Trophoblast cell (in vitro differentiated cells and primary cell): ENCODE measurements at regions not wholly inside any gene's neighbourhood (a gene's known extent, or its start where the extent isn't known, plus 50 kb on each side); places are given as distances from the start of the nearest gene placed in this dataset.

Experiments
- DNase-seq, 2 donors: peaks; one replicate each; pipeline ENCODE4 v3.0.0-alpha.2; 2016
- H2AFZ ChIP-seq: 2 replicates; pipeline ENCODE4 v1.6.1; 2013; ENCODE audit warnings: low read length, moderate library complexity, mild to moderate bottlenecking; ENCODE audit not compliant: insufficient read depth, poor library complexity
- H2AK5ac ChIP-seq: 2 replicates; pipeline ENCODE4 v1.6.1; 2013; ENCODE audit warnings: mild to moderate bottlenecking, low read length
- H2BK120ac ChIP-seq: 2 replicates; pipeline ENCODE4 v1.6.1; 2013; ENCODE audit warnings: low read length, mild to moderate bottlenecking, moderate library complexity; ENCODE audit not compliant: insufficient read depth, poor library complexity
- H2BK12ac ChIP-seq: 2 replicates; pipeline ENCODE4 v1.6.1; 2013; ENCODE audit warnings: mild to moderate bottlenecking, low read length, moderate library complexity
- H2BK5ac ChIP-seq: 2 replicates; pipeline ENCODE4 v1.6.1; 2013; ENCODE audit warnings: low read length, low read depth, moderate library complexity, mild to moderate bottlenecking; ENCODE audit not compliant: poor library complexity
- H3K14ac ChIP-seq: 2 replicates; pipeline ENCODE4 v1.6.1; 2013; ENCODE audit warnings: mild to moderate bottlenecking, low read length
- H3K18ac ChIP-seq: 2 replicates; pipeline ENCODE4 v1.6.1; 2013; ENCODE audit warnings: mild to moderate bottlenecking, low read length
- H3K23ac ChIP-seq: 2 replicates; pipeline ENCODE4 v1.6.1; 2013; ENCODE audit warnings: low read length
- H3K27ac ChIP-seq: 2 replicates; pipeline ENCODE4 v1.5.1; 2013; ENCODE audit warnings: low read depth, mild to moderate bottlenecking, inconsistent platforms, low read length, moderate library complexity
- H3K27me3 ChIP-seq: 2 replicates; pipeline ENCODE4 v1.6.1; 2013; ENCODE audit warnings: inconsistent platforms, mild to moderate bottlenecking, low read length, moderate library complexity; ENCODE audit not compliant: insufficient read depth
- H3K36me3 ChIP-seq, 2 experiments: 1 replicate in 1 of 2; 2 replicates in 1 of 2; pipeline ENCODE4 v1.6.1; 2013; ENCODE audit warnings: low read length in 2 of 2, mild to moderate bottlenecking in 2 of 2, moderate library complexity in 1 of 2; ENCODE audit not compliant: insufficient read depth in 2 of 2, control insufficient read depth in 1 of 2
- H3K4ac ChIP-seq: 2 replicates; pipeline ENCODE4 v1.6.1; 2013; ENCODE audit warnings: low read depth, mild to moderate bottlenecking, low read length, moderate library complexity
- H3K4me1 ChIP-seq, 2 experiments: 1 replicate in 1 of 2; 2 replicates in 1 of 2; pipeline ENCODE4 v1.6.1; 2013; ENCODE audit warnings: low read length in 2 of 2, mild to moderate bottlenecking in 2 of 2, moderate library complexity in 1 of 2; ENCODE audit not compliant: insufficient read depth in 2 of 2, control insufficient read depth in 1 of 2
- H3K4me2 ChIP-seq: 2 replicates; pipeline ENCODE4 v1.6.1; 2013; ENCODE audit warnings: inconsistent platforms, mild to moderate bottlenecking, low read length, moderate library complexity
- H3K4me3 ChIP-seq: 2 replicates; pipeline ENCODE4 v1.5.1; 2013; ENCODE audit warnings: mild to moderate bottlenecking, low read depth, low read length, inconsistent platforms
- H3K79me1 ChIP-seq: one replicate; pipeline ENCODE4 v1.6.1; 2013; ENCODE audit warnings: low read length
- H3K79me2 ChIP-seq: 2 replicates; pipeline ENCODE4 v1.6.1; 2013; ENCODE audit warnings: low read length, mild to moderate bottlenecking; ENCODE audit not compliant: control insufficient read depth, insufficient read depth, poor library complexity
- H3K9ac ChIP-seq: 2 replicates; pipeline ENCODE4 v1.6.1; 2013; ENCODE audit warnings: mild to moderate bottlenecking, low read length
- H3K9me3 ChIP-seq: 2 replicates; pipeline ENCODE4 v1.6.1; 2013; ENCODE audit warnings: low read depth, mild to moderate bottlenecking, control low read depth, inconsistent platforms, low read length; ENCODE audit not compliant: insufficient read depth
- H4K12ac ChIP-seq: 2 replicates; pipeline ENCODE4 v1.6.1; 2013; ENCODE audit warnings: low read depth, mild to moderate bottlenecking, low read length, moderate library complexity
- H4K8ac ChIP-seq: 2 replicates; pipeline ENCODE4 v1.6.1; 2013; ENCODE audit warnings: low read depth, mild to moderate bottlenecking, low read length, moderate library complexity
- H4K91ac ChIP-seq: one replicate; pipeline ENCODE4 v1.6.1; 2013; ENCODE audit warnings: low read depth, mild to moderate bottlenecking, low read length, moderate library complexity
- WGBS: extraction: QIAGEN DNeasy Blood & Tissue Kit; methylation state at CpG from one replicate; pipeline ENCODE4 v1.1.7; 2013; ENCODE audit warnings: missing lambda C conversion rate; ENCODE audit not compliant: insufficient read length, insufficient coverage; ENCODE audit errors: extremely low coverage; 5-methylcytosine and 5-hydroxymethylcytosine counted together

GRCh38 chr2:59910166-59910565 lies 643.3 kb downstream of the BCL11A start:
- Histone ChIP-seq H3K4me1 (no peaks in the 10 kb centered on the region), H2BK120ac (no peak overlapping the region), H4K8ac (no peak overlapping the region), H2BK12ac (no peak overlapping the region), H3K23ac (no peak overlapping the region), H4K91ac (no peak overlapping the region), H4K12ac (no peak overlapping the region), H3K14ac (no peak overlapping the region), H3K18ac (no peak overlapping the region), H3K27me3 (no peaks in the 10 kb centered on the region), H3K79me1 (no peaks in the 10 kb centered on the region), H3K36me3 (no peaks in the 10 kb centered on the region), H2AK5ac (no peak overlapping the region), H3K4me3 (no peak overlapping the region), H3K79me2 (no peaks in the 10 kb centered on the region), H3K4me2 (no peak overlapping the region), H3K27ac (no peak overlapping the region), H2AFZ (no peak overlapping the region), H3K9ac (no peak overlapping the region), H2BK5ac (no peak overlapping the region), H3K9me3 (no peaks in the 10 kb centered on the region), H3K4ac (no peak overlapping the region)
- WGBS: no CpG with 5 or more reads among the region's 1 CpG
- no peak for DNase-seq

DNA sequence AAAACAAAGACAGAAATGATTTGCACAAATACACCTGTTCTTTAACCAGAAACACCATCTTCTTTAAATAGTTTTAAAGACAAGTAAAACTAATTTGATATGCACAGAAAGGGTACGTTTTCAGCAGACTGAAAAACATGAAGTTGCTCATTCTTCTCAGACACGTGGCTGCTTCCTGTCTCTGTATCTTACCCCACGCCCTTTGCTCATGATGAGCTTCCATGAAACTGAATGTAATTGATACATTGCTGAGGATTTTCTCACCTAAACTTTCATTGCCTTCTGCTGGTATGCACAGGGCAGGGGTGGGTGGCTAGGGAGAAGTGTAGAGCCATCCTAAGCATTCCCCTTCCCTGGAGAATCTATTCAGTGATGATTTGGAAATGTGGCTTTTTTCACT lies 644.3 kb downstream of the BCL11A start:
- WGBS: no CpG with 5 or more reads among the region's 3 CpGs
- Histone ChIP-seq H4K91ac (no peak overlapping the region), H4K8ac (no peak overlapping the region), H3K9me3 (no peaks in the 10 kb centered on the region), H2BK12ac (no peak overlapping the region), H3K18ac (no peak overlapping the region), H3K4me1 (no peaks in the 10 kb centered on the region), H2BK5ac (no peak overlapping the region), H2AFZ (no peak overlapping the region), H3K23ac (no peak overlapping the region), H2BK120ac (no peak overlapping the region), H3K27ac (no peak overlapping the region), H3K9ac (no peak overlapping the region), H3K79me1 (no peaks in the 10 kb centered on the region), H3K4me2 (no peak overlapping the region), H3K4me3 (no peak overlapping the region), H3K27me3 (no peaks in the 10 kb centered on the region), H2AK5ac (no peak overlapping the region), H4K12ac (no peak overlapping the region), H3K79me2 (no peaks in the 10 kb centered on the region), H3K4ac (no peak overlapping the region), H3K14ac (no peak overlapping the region), H3K36me3 (no peaks in the 10 kb centered on the region)
- no peak for DNase-seq

DNA sequence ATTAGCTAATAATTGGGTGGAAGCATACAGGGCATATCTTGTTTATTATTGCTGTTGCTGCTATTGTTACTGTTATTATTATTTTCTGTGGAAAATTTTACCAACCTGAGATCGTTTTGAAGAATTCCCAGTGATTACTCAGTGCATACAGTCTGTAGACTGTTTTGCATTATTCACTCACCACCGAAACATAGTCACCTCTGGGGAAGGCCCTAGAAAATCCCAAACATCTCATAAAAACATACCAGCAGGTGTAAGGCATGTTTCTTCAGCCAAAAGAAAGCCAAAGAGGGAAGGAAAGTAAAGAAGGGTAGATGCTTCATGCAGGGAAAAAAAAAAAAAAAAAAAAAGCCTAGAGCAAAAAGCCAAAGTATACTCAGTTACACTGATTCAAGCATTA lies 647.7 kb downstream of the BCL11A start:
- Histone ChIP-seq H2BK120ac (no peak overlapping the region), H4K91ac (no peak overlapping the region), H2BK5ac (no peak overlapping the region), H3K23ac (no peak overlapping the region), H3K18ac (no peak overlapping the region), H3K4me3 (no peak overlapping the region), H3K79me1 (no peaks in the 10 kb centered on the region), H3K27me3 (no peaks in the 10 kb centered on the region), H3K4me1 (no peaks in the 10 kb centered on the region), H4K12ac (no peak overlapping the region), H3K9ac (no peak overlapping the region), H3K4me2 (no peak overlapping the region), H3K9me3 (no peaks in the 10 kb centered on the region), H4K8ac (no peak overlapping the region), H3K27ac (no peak overlapping the region), H2BK12ac (no peak overlapping the region), H3K79me2 (no peaks in the 10 kb centered on the region), H2AFZ (no peak overlapping the region), H3K14ac (no peak overlapping the region), H3K4ac (no peak overlapping the region), H2AK5ac (no peak overlapping the region), H3K36me3 (no peaks in the 10 kb centered on the region)
- DNase-seq: peak in 1 of 2 donors; percentile 15
- no CpG with 5 or more reads among the region's 2 CpGs for WGBS

- Histone ChIP-seq H3K14ac (no peak overlapping the region), H2BK5ac (no peak overlapping the region), H3K79me2 (no peaks in the 10 kb centered on the region), H3K9ac (no peak overlapping the region), H3K36me3 (no peaks in the 10 kb centered on the region), H3K4me3 (no peak overlapping the region), H2BK12ac (no peak overlapping the region), H4K8ac (no peak overlapping the region), H3K27me3 (no peaks in the 10 kb centered on the region), H3K23ac (no peak overlapping the region), H3K4ac (no peak overlapping the region), H3K9me3 (no peaks in the 10 kb centered on the region), H4K91ac (no peak overlapping the region), H2AK5ac (no peak overlapping the region), H3K27ac (no peak overlapping the region), H2AFZ (no peak overlapping the region), H3K4me1 (no peaks in the 10 kb centered on the region), H3K79me1 (no peaks in the 10 kb centered on the region), H4K12ac (no peak overlapping the region), H2BK120ac (no peak overlapping the region), H3K4me2 (no peak overlapping the region), H3K18ac (no peak overlapping the region)
- DNase-seq: no peak
- no CpG with 5 or more reads among the region's 9 CpGs for WGBS
Observed at GRCh38 chr2:59903994-59904544, 649.4 kb downstream of the BCL11A start.
